WI38 (cell line): ENCODE measurements at regions not wholly inside any gene's neighbourhood (a gene's known extent, or its start where the extent isn't known, plus 50 kb on each side); places are given as distances from the start of the nearest gene placed in this dataset.

Source experiments
- H3K4me3 ChIP-seq: 2 replicates; pipeline ENCODE4 v1.5.1; 2011; ENCODE audit warnings: low read depth, mild to moderate bottlenecking, control low read depth, low read length
- CTCF ChIP-seq: IDR thresholded peaks from 2 replicates; pipeline ENCODE4 v1.5.1; 2012; ENCODE audit warnings: low read depth, mild to moderate bottlenecking, control low read depth, low read length

- no peak overlapping the region for H3K4me3 ChIP-seq
- TF ChIP-seq CTCF = no peak
Measured at GRCh38 chr3:89802881-89803280, 695.5 kb downstream of the EPHA3 start.

- no peak for TF ChIP-seq CTCF
- no peak overlapping the region for H3K4me3 ChIP-seq
Measured at GRCh38 chr3:89803711-89804110, 696.3 kb downstream of the EPHA3 start.

GRCh38 chr3:89806166-89806565 lies 698.7 kb downstream of the EPHA3 start:
- TF ChIP-seq CTCF = no peak

GRCh38 chr3:89808680-89809197 lies 701.3 kb downstream of the EPHA3 start:
- H3K4me3 ChIP-seq = no peak overlapping the region

More at GRCh38 chr3:89806166-89806565, 698.7 kb downstream of the EPHA3 start:
- no peak overlapping the region for H3K4me3 ChIP-seq

GRCh38 chr3:89813500-89813899 lies 706.1 kb downstream of the EPHA3 start:
- no peak overlapping the region for H3K4me3 ChIP-seq
- no peak for TF ChIP-seq CTCF

More at GRCh38 chr3:89808680-89809197, 701.3 kb downstream of the EPHA3 start:
- TF ChIP-seq CTCF = no peak

- TF ChIP-seq CTCF = no peak
- no peak overlapping the region for H3K4me3 ChIP-seq
Measured at GRCh38 chr3:89841041-89841440, 733.6 kb downstream of the EPHA3 start.

- no peak for TF ChIP-seq CTCF
- no peak overlapping the region for H3K4me3 ChIP-seq
Measured at GRCh38 chr3:89845053-89845452, 737.6 kb downstream of the EPHA3 start.
